ENCODE measurements at regions not wholly inside any gene's neighbourhood (a gene's known extent, or its start where the extent isn't known, plus 50 kb on each side); places are given as distances from the start of the nearest gene placed in this dataset.

GRCh38 chr16:79672524-79672923 lies 72.0 kb upstream of the MAF start:
- no peak for TF ChIP-seq POLR2A (IDR thresholded peaks at IDR 0.05; ENCODE audit: low read depth, low read length)
- TF ChIP-seq TAF1 (IDR thresholded peaks at IDR 0.05; ENCODE audit: low read depth, low read length): no peak
- no peak for TF ChIP-seq POLR2AphosphoS5 (IDR thresholded peaks at IDR 0.05; ENCODE audit: low read depth, low read length)
- no peak for TF ChIP-seq SPI1 (IDR thresholded peaks at IDR 0.05; ENCODE audit: low read depth, low read length)
